ENCODE measurements at regions not wholly inside any gene's neighbourhood (a gene's known extent, or its start where the extent isn't known, plus 50 kb on each side); places are given as distances from the start of the nearest gene placed in this dataset.

- Histone ChIP-seq H3K4me3 (no peak overlapping the region), H3K36me3 (no peaks in the 10 kb centered on the region), H3K27ac (no peak overlapping the region), H3K4me1 (ENCODE audit: control insufficient read depth in 1 of 2, low read depth in 2 of 2) (no peaks in the 10 kb centered on the region), H3K27me3 (replicated peaks; ENCODE audit: insufficient read depth) (no peaks in the 10 kb centered on the region), H3K9me3 (no peaks in the 10 kb centered on the region)
- DNase-seq (ENCODE audit: low spot score): no peak
- no peak for ATAC-seq (ENCODE audit: insufficient number of reproducible peaks, low FRiP score, low read depth)
- TF ChIP-seq CTCF (IDR thresholded peaks at IDR 0.05): no peak
Measured at GRCh38 chr5:171647043-171647903, 138.3 kb upstream of the SMIM23 start.

GRCh38 chr5:171647904-171648260, 137.7 kb upstream of the SMIM23 start:
- H3K4me3 ChIP-seq: no peak overlapping the region
- no peak overlapping the region for H3K27ac ChIP-seq
- no peak for TF ChIP-seq CTCF (IDR thresholded peaks at IDR 0.05)
- ATAC-seq (ENCODE audit: insufficient number of reproducible peaks, low FRiP score, low read depth): no peak
- no peaks in the 10 kb centered on the region for H3K4me1 ChIP-seq (ENCODE audit: control insufficient read depth in 1 of 2, low read depth in 2 of 2)
- no peaks in the 10 kb centered on the region for H3K36me3 ChIP-seq
- no peaks in the 10 kb centered on the region for H3K27me3 ChIP-seq (replicated peaks; ENCODE audit: insufficient read depth)
- no peak for DNase-seq (ENCODE audit: low spot score)
- no peaks in the 10 kb centered on the region for H3K9me3 ChIP-seq

GRCh38 chr5:171648279-171649074, 137.1 kb upstream of the SMIM23 start:
- H3K36me3 ChIP-seq: no peaks in the 10 kb centered on the region
- DNase-seq (ENCODE audit: low spot score) (no peak), ATAC-seq (ENCODE audit: insufficient number of reproducible peaks, low FRiP score, low read depth) (no peak)
- H3K9me3 ChIP-seq: no peaks in the 10 kb centered on the region
- TF ChIP-seq CTCF (IDR thresholded peaks at IDR 0.05): no peak
- H3K27ac ChIP-seq: no peak overlapping the region
- no peaks in the 10 kb centered on the region for H3K27me3 ChIP-seq (replicated peaks; ENCODE audit: insufficient read depth)
- no peaks in the 10 kb centered on the region for H3K4me1 ChIP-seq (ENCODE audit: control insufficient read depth in 1 of 2, low read depth in 2 of 2)
- no peak overlapping the region for H3K4me3 ChIP-seq

- TF ChIP-seq CTCF (IDR thresholded peaks at IDR 0.05): no peak
- no peaks in the 10 kb centered on the region for H3K36me3 ChIP-seq
- ATAC-seq (ENCODE audit: insufficient number of reproducible peaks, low FRiP score, low read depth) (no peak), DNase-seq (ENCODE audit: low spot score) (no peak)
- no peak overlapping the region for H3K4me3 ChIP-seq
- no peak overlapping the region for H3K27ac ChIP-seq
- H3K4me1 ChIP-seq (ENCODE audit: control insufficient read depth in 1 of 2, low read depth in 2 of 2): no peaks in the 10 kb centered on the region
- no peaks in the 10 kb centered on the region for H3K9me3 ChIP-seq
- no peaks in the 10 kb centered on the region for H3K27me3 ChIP-seq (replicated peaks; ENCODE audit: insufficient read depth)
Measured at GRCh38 chr5:171649075-171649401, 136.6 kb upstream of the SMIM23 start.

- DNase-seq (ENCODE audit: low spot score): no peak
- H3K9me3 ChIP-seq: no peaks in the 10 kb centered on the region
- H3K4me1 ChIP-seq (ENCODE audit: control insufficient read depth in 1 of 2, low read depth in 2 of 2): no peaks in the 10 kb centered on the region
- no peaks in the 10 kb centered on the region for H3K36me3 ChIP-seq
- no peak overlapping the region for H3K27ac ChIP-seq
- H3K4me3 ChIP-seq: no peak overlapping the region
- no peak for TF ChIP-seq CTCF (IDR thresholded peaks at IDR 0.05)
- ATAC-seq (ENCODE audit: insufficient number of reproducible peaks, low FRiP score, low read depth): no peak
- no peaks in the 10 kb centered on the region for H3K27me3 ChIP-seq (replicated peaks; ENCODE audit: insufficient read depth)
Measured at GRCh38 chr5:171650597-171650996, 135.0 kb upstream of the SMIM23 start.

Data from thoracic aorta (tissue), 2 donors.